NCI-H128 (cell line): ENCODE measurements at regions not wholly inside any gene's neighbourhood (a gene's known extent, or its start where the extent isn't known, plus 50 kb on each side); places are given as distances from the start of the nearest gene placed in this dataset.
"Not testable (repeated sequence)": the region's sequence is repeated elsewhere in the genome, so short reads cannot be mapped to it uniquely, and the experiment has no call there.

Source experiments
- DNase-seq: peaks from one replicate; lab custom pipeline; 2025; ENCODE audit not compliant: unreplicated experiment; lab: John Stamatoyannopoulos, UW

GRCh38 chr12:84406720-84407119 is 505.9 kb downstream of the SLC6A15 start:
- DNase-seq = not testable (repeated sequence)

GRCh38 chr12:84397846-84398245 is 514.8 kb downstream of the SLC6A15 start:
- no peak for DNase-seq

GRCh38 chr12:84397263-84397662 is 515.3 kb downstream of the SLC6A15 start:
- DNase-seq = no peak

- not testable (repeated sequence) for DNase-seq
These were observed 521.4 kb downstream of the SLC6A15 start for GRCh38 chr12:84391176-84391575.

DNA sequence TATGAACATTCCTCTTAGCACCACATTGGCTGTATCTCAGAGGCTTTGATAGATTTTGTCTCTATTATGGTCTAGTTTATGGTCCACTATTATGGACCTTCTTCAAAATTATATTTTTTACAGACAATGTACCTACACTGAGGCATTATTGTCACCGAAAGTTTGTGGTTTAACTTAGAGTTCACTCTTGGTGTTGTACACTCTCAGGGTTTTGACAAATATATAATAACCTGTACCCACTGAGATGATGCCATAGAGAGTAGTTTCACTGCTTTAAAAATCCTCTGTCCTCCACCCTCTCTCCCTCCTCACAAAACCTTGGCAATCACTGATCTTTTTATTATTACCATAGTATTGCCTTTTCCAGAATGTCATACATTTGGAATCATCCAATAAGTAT is 528.2 kb downstream of the SLC6A15 start:
- no peak for DNase-seq

DNA sequence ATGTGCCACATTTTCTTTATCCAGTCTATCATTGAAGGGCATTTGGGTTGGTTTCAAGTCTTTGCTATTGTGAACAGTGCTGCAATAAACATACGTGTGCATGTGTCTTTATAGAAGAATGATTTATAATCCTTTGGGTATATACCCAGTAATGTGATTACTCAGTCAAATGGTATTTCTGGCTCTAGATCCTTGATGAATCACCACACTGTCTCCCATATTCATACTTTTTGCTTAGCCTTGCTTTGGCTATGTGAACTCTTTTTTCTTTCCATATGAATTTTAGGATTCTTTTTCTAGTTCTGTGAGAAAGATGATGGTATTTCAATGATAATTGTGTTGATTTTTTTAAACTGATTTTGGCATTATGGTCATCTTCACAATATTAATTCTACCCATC is 530.1 kb downstream of the SLC6A15 start:
- not testable (repeated sequence) for DNase-seq

- no peak for DNase-seq
These were observed 536.3 kb downstream of the SLC6A15 start for GRCh38 chr12:84376320-84376719.

GRCh38 chr12:84375449-84376170 is 537.0 kb downstream of the SLC6A15 start:
- no peak for DNase-seq

DNA sequence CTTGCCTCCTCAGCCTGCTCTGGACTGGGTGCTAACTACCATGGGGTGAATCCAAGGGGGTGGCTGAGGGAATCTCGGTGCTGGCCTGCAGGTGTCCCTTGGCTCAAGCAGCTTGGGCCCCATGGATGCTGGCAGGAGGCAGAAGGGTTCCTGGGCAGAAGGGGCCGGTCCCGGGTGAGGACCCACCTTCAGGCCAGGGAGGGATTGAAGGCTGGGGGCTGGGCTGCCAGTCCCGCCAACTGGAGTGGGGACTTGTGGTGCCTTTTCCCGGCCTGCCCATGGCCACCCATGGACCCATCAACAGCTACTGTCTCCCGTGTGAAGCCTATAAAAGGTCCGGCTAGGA is 550.1 kb downstream of the SLC6A15 start:
- DNase-seq = no peak

DNA sequence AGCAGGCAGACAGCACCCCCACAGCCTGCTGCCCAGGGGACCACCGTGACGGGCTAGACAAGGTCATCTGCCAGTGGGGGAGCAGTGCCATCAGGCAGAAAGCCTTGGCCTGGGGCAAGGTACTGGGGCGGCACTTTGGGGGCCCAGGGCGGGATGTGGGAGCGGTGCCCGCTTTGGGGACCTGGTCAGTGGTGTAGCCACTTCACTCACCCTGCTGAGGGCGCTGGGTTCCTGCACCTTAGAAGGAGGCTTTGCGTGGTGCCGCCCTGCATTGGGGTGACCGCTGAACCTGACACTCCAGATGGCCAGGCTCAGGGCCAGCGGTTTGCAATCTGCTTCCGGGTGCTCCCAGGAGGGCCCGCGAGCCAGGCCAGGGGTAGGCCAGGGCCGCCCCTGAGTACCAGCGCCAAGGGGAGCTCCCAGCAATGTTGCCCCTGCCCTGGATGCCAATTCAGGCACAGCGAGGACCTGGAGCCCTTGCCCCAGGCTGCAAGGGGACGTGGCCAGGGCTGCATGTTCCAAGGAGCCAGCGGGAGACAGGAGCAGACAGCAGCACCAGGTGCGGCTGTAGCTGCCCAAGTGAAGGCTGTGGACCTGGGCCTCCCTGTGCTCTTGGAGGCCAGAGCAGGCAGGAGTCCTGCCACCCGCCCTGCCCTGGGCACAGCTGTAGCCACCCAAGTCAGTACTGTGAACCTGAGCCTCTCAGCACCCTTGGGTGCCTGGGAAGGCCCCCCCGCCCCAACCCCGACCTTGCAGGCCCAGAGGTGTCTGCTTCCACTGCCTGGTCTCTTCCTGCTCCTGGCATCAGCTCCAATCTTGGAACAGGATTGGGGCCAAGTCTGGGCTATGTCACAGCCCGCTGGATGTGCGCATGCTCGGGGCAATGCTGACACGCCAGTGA is 550.7 kb downstream of the SLC6A15 start:
- no peak for DNase-seq

DNA sequence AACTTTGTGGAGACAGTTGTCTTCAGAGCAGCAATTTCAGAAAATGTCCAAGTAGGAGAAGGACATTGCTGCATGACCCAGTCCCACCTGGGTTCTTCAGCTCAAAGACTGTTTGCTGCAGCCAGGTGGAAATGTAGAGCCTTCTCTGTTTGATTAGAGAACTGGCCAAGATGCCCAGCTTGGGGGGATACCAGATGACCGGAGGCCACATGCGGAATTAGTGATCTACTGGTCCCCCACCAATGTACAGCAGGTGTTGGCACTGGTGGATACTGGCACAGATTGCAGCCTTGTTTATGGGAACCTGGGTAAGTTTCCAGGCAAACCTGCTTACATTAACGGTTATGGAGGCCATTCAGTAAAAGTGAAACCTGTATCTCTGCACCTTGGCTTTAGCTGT is 555.3 kb downstream of the SLC6A15 start:
- DNase-seq = no peak

- DNase-seq = no peak
These were observed 556.4 kb downstream of the SLC6A15 start for GRCh38 chr12:84356224-84356623.

GRCh38 chr12:84355561-84355960 is 557.0 kb downstream of the SLC6A15 start:
- no peak for DNase-seq

- no peak for DNase-seq
These were observed 564.0 kb downstream of the SLC6A15 start for GRCh38 chr12:84348582-84348981.

GRCh38 chr12:84341467-84342193 is 571.0 kb downstream of the SLC6A15 start:
- no peak for DNase-seq

DNA sequence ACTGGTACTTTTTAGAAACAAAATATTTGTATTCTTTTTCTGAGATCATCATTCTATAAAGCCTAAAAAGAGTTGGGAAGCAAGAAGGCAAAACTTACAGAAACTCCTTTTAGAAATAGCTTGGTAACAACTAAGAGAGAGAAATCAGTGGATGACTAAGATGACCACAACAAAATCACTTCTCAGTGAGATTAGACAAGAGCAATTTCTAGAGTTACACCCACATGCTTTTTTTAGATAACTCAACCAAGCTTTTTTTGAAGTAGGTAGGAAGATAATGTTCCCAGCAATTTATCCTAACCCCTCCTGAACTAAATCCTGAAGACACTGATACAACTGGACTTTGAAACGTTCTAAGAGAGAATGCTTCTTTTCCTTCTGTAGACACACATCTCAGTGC is 576.4 kb downstream of the SLC6A15 start:
- no peak for DNase-seq

DNA sequence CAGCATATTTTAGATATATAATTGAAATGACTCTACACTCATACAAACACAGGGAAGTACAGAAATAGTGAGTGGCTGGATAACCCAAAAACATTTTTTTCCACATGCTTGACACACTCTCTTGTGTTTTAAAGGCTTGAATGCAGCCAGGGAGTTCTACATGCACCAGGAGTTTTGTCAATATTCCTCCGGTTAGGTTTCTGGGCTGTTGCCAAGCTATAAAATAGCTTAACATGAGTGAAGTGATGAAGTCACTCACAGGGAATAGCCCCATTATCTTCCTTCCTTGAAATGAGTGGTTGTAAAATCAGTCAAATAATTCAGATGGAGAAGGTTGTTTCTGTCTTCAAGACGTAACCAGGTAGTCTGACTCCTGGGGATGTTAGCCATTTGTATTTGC is 582.7 kb downstream of the SLC6A15 start:
- no peak for DNase-seq

DNA sequence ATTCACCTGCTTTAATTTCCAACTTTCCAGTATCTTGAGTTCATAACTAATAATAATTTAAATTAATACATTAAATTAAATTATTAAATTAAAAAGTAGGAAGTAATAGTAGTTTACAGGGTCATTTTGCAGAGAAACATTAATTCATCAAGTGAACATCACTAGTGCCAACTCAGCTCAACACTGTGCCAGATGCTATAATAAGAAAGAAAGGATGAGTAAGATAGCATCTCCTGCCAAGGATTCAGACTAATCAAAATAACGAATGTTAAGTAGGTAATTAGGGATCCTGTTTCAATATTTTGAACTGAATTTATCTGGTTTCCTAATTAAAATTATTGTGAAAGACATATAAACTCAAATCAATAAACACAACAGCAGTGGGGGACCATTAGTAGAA is 596.7 kb downstream of the SLC6A15 start:
- DNase-seq = no peak

DNA sequence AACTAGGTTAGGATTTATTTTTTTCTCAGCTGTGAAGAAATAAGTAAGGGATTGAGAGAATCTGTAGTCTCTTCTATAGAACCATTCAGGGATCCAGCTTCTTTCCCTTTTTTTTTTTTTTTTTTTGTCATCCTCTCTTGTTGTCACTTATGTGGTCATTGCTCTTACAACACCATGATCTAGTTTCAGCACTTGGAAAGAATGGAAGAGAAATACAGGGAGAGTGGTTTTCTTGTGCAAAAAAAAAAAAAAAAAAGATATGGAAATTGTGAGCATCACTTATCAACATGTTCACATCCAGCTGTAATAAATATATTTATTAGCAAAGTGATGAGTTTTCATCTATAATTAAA is 599.3 kb downstream of the SLC6A15 start:
- no peak for DNase-seq

DNA sequence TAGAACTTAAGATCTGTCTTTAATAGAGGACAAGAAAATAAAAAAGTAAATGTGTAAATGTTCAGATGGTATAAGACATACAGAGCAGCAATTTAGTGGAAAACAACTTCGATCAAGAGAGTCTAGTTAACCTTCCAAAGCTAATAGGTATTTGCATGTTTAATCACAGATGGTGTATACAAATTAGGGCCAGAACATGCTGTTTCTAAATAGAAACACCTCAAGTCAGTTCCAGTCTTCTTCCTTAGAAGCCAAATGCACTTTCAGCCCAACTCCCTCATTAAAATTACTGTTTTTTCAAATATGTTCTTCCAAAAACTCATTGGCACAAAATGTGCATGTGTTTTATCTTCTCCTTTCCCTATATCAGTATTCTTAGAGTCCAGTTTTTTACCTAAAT is 604.4 kb downstream of the SLC6A15 start:
- no peak for DNase-seq

GRCh38 chr12:84305144-84305543 is 607.5 kb downstream of the SLC6A15 start:
- DNase-seq = no peak

DNA sequence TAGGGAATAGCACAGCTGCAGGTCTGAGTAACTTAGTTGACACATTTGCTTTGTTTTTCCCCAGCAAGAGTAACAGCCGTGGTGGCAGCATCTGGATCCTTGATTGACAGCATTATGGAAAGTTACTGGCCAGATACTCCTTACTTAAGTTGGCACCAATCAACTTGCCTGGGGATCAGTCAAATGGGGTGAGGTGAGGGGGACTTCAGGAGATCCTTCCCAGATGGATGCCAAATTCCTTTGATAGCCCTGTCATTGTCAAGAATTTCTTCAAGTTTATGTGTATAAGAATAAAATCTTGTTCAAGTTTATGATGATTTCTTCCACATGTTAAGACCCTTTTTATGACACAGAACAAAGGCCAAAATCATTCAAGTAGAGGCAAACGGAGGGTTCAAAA is 618.4 kb downstream of the SLC6A15 start:
- no peak for DNase-seq
